Activated naive CD4-positive, alpha-beta T cell (primary cell): ENCODE measurements at regions not wholly inside any gene's neighbourhood (a gene's known extent, or its start where the extent isn't known, plus 50 kb on each side); places are given as distances from the start of the nearest gene placed in this dataset.
"Not testable (repeated sequence)": the region's sequence is repeated elsewhere in the genome, so short reads cannot be mapped to it uniquely, and the experiment has no call there.

ENCODE experiments used
- DNase-seq, 4 experiments: peaks; one replicate each; lab custom pipeline; 2025; lab: John Stamatoyannopoulos, UW

DNA sequence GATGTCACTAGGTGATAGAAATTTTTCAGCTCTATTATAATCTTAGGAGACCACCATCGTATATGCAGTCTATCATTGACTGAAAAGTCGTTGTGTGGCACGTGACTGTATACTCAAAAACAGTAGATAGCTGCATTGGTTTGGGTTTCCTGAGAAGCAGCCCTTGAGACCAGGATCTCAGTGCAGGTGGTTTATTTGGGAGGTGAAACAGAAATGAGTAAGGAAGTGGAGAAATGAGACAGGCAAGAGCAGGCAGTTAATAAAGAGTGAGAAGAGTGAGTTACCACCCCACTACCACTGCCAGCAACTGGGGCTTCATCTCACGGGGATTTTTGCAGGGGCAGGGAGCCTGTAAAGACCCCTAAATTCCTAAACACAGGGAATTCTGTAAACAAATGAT is 221.0 kb downstream of the SHQ1 start:
- no peak for DNase-seq

DNA sequence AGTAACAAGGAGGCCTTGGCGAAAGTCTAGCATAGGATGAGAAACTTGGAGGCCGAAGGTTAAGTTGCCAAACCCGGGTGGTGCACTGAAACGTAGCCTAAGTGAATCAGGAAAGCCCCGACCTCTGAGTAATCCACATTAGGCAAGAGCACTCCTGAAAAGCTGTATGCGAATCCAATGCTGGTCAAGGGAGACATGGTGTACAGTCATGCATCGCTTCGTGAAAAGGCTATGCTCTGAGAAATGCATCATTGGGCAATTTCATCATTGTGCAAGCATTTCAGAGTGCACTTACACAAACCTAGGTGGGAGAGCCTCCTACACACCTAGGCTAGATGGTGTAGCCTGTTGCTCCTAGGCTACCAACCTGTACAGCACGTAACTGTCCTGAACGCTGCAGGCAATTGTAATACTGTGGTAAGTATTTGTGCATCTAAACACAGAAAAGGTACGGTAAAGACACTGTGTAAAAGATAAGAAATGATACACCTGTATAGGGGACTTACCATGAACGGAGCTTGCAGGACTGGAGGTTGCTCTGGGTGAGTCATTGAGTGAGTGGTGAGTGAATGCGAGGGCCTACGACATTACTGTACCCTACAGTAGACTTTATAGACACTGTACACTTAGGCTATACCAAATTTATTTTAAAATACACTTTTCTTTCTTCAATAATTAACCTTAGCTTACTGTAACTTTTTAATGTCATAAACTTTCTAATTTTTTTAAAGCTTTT is 222.5 kb downstream of the SHQ1 start:
- no peak for DNase-seq

DNA sequence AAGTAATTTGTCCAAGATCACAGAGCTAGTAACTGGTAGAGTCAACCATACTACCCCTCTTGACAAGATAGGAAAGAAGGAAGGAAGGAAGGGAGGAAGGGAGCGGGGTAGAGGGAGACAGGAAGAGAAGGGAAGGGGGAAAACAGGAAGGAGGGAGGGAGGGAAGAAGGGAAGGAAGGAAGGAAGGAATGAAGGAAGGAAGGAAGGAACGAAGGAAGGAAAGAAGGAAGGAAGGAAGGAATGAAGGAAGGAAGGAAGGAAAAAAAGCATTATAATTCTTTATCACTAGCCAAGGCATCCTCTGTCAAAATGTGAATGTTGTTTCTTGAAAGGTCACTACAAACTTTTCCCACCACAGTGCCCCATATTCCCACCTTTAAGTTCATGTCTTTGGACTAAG is 223.6 kb downstream of the SHQ1 start:
- DNase-seq, result no peak

DNA sequence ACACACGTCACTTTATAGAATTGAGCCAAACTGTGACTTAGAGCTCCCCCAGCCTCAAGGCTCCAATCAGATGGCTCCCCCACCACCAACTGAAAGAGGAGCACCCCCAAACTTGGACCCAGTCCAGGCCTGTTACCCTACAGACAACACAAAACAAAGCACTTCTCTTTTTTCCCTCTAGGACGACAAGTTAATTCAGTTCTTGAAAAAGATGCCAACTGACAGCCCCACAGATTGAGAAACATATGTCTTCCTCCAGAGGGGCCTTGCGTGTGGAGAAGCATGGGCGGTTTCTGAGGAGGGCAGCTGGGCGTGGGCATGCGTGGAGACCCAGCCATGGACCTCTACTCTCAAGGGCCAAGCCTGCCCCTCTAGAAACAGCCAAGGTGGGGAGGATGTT is 229.5 kb downstream of the SHQ1 start:
- no peak for DNase-seq

DNA sequence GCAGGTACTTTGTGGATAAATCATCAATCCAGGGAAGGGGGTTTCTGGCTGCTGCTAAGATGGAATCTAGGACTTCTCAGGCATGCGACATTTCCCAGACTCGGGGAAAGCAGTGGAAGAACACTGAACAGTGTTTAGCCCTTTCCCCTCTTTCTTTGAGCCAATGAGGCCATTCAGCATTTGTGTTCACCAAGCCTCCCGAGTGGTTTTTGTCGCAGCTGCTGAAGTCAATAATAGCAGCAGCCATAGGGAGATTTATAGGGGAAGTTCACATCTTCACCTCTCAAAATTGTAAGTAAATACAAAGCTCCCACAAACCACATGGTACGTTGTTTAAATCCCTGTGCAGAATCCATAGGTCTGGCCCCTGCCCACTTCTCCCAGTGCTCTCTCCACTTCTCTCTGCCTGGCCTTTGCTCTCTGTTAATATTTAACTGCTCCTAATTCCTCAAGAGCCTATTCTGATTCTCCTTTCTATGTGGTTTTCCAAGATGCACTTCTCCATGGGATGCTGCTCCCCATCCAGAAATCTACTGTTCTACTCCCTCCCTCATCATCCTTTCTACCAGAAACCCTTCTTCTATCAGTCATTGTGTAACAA is 230.7 kb downstream of the SHQ1 start:
- no peak for DNase-seq

DNA sequence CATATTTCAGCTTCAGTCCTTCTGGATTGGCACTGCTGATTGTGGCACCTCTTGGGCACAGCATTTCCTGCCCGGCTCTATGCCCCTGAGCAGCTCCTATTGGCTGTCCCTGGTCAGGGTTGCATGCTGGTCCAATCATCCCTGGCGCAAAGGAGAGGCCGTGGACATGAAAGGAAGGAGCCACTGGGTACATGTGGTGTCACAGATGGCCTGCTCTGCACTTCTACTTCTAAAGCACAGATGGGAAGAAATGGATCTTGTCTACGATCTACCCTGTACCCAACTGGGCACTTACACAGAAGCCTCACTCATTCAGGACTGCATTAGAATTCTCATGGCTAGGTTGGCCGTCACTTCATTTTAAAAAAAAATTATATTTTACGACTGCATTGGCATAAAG is 232.5 kb downstream of the SHQ1 start:
- DNase-seq, result no peak

DNA sequence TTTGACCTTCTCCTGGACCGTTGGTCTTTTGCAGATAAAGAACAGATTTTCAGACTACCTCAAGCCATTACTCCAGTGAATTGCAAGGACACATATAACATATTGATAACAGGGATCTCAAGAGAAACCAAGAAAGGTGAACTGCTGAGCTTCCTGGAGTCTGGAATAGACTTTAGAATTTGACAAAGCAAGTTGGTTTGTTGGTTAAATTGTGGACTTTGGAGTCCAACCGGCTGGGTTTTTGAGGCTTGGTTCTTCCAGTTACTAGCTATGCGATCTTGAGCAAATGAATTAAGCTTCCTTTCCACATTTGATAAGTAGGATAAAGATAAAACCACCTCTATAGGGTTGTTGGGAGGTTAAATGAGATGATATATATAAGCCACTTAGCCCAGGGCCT is 233.1 kb downstream of the SHQ1 start:
- no peak for DNase-seq

DNA sequence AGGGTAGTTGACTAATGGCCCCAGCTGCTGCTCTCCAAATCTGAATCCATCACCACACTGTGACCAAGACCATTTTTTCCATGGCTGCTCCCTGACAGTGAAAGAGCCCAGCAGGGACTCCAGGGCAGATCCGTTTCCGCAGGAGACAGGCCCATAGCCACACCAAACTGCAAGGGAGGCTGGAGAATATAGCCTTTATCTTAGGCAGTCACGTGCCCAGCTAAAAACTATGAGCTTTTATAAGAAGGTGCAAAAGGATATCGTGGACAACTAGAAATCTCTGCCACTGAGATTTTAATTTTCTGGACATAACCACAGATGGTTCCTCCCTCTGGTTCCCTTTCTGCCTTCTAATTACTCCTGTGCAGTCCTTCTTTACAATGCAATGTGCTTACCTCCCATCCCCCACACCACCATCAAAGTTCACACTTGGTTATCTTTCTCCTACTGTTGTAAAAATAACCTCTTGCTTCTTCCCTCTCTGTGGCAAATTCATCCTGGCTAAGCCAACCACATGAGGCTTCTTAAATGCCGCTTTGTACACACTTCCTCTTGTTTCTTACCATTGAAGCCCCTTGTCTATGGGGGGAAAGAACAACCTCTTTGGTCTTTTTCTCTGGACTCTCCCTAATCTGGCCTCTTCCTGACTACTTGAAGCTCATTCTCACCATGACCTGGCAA is 233.7 kb downstream of the SHQ1 start:
- DNase-seq, result no peak

DNA sequence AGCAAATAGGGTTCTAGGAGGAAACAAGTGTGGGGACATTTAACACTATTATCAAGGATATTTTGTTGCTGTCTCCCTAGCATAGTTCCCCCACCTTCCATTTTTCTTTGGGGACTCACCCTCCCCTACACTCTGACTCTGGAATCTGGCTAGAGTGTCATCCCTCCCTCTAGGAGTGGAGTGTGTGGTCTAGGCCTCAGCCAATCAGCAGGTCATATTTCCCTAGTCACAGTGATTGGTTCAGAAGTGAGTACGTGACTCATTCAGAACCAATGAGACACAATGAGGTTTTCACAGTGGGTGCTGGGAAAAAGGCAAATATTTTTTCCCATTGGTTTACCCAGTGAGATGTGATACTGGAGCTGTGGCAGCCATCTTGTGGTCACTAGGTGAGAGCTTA is 234.4 kb downstream of the SHQ1 start:
- no peak for DNase-seq

DNA sequence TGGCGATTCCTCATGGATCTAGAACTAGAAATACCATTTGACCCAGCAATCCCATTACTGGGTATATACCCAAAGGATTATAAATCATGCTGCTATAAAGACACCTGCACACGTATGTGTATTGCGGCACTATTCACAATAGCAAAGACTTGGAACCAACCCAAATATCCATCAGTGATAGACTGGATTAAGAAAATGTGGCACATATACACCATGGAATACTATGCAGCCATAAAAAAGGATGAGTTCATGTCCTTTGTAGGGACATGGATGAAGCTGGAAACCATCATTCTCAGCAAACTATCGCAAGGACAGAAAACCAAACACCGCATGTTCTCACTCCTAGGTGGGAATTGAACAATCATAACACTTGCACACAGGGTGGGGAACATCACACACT is 239.1 kb downstream of the SHQ1 start:
- DNase-seq, result not testable (repeated sequence)

DNA sequence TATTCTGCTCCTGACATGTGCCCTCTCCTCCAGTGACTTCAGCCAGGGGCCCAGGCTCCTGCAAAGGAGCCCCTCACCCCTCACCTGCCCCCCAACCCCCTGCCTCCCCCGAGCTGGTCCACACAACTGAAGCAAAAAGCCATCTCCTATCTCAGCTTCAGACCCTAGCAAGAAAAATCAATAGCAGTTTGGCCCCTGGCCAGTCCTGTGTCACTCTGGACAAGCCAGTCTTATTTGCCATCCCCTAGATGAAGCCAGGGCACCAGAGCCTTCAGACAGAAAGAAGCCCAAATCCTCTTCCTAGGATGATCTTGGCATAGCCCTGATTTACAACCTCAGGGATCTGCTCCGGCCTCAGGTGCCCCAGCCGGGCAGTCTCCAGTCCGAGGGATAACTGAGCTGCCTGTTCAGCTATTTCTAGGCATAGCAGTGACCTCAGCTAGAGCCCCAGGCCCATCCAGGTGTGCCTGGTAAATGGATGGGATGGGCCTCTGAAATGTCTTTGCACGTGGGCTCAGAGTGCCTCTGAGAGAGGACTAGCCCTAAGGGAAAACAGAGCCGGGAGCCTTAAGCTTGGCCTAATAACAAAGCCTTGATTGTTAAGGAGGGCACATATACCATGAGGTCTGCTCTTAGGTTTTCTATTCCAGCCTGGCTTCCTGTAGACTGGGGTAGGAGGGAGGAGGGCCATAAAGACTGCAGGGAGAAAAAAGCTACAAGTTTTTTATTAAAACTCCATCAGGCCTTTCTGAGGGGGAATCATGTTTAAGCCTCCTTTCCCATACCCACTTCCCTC is 242.0 kb downstream of the SHQ1 start:
- DNase-seq, result no peak

DNA sequence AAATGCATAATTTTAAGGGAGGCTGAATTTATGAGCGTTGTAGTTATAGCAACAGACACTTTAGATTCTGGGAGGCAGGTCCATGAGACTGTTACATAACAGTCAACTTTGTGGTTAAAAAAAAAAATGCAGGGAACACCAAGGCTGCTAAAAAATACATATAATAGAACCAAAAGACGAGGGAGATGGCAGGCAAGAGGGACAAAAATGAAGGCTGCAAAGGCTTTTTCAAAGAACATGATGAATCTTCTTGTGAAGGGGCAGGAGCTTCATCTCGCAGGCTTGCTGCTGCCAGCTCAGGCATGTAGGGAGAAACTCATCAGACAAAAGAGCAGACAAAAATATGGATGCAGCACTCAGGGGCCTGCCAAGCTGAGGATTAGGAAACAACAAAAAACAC is 243.9 kb downstream of the SHQ1 start:
- DNase-seq, result no peak

DNA sequence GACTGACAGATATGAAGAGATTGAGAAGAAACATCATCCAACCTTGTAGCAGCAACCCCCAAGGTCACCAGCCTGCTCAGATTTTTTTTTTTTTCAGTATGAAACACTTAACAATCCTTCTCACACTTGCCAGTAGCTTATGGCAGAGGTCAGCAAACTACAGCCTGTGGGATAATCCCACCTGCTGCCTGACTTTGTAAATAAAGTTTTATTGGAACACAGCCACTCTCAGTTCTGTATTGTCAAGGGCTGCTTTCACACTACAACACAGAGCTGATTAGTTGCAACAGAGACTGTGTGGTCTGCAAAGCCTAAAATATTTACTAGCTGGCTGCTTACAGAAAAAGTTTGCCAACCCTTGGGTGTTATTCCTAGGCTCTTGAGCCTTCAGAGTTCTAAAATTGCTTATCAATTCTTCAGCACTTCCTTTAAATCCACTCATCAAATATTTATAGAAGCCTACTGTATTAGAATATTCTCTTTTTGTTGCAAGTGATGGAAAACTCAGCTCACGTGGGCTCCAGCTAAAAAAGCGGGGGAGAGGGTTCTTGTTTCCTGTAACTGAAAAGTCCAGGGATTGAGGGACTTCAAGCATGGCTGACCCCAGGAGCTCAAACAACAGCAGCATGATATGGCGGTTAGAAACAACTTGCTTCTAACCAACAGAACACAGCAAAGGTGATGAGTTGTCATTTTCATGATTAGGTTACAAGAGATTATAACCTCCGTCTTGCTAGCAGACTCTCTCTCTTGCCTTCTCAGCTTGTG is 246.1 kb downstream of the SHQ1 start:
- no peak for DNase-seq

DNA sequence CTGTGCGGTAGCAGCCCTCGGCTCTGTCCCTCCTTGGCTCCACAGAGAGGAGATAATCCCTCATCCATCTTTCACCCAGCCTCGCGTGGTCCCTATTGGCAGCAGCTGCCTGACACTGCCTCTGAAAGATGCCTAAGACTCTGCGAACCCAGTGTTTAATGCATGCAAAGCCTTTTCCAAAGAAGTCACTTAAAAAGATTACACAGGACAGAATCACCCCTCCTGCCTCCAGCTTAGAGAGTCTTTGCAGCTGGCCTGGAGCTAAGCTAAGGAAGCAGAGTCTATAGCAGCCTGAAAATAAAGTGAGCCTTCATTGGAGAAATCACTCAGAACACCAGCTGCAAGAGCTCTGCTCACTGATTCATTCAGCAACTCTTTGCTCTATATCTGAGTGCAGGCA is 247.2 kb downstream of the SHQ1 start:
- no peak for DNase-seq

DNA sequence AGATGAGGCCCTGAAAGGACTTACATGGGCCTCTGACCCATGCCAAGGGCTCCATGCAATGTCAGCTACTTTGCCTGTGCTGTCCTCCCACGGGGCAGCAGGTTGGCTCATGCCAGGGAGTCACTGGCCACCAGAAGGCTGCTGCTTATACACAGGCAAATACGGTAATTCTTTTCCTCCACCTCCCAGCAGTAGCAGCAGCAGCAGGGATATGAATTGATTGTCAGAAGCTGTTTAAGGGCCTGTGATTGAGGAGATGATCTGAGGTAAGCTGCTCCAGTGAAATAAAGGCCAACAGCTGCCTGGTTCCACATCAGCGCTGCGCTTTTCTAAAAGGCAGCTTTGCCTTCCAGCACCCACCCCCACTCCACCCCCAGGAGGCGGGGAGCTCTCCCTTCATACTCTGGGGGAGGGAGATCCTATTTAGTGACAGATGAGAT is 250.5 kb downstream of the SHQ1 start:
- no peak for DNase-seq

DNA sequence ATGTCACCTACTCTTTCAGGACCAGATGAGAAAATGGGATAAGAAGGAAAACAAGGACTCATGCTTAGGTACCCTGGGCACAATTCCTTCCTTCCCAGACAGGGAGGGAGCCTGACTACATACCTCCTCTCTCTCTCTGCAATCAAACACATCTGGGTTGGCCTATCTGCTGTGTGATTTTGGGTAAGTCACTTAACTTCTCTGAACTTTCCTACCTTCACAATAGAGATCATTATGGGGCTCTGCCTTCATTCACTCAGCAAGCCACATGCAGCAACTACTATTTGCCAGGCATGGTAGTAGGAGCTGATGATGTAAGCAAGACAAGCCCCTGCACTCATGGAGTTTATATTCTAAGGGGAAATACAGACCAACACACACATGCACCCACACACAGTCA is 251.2 kb downstream of the SHQ1 start:
- no peak for DNase-seq

DNA sequence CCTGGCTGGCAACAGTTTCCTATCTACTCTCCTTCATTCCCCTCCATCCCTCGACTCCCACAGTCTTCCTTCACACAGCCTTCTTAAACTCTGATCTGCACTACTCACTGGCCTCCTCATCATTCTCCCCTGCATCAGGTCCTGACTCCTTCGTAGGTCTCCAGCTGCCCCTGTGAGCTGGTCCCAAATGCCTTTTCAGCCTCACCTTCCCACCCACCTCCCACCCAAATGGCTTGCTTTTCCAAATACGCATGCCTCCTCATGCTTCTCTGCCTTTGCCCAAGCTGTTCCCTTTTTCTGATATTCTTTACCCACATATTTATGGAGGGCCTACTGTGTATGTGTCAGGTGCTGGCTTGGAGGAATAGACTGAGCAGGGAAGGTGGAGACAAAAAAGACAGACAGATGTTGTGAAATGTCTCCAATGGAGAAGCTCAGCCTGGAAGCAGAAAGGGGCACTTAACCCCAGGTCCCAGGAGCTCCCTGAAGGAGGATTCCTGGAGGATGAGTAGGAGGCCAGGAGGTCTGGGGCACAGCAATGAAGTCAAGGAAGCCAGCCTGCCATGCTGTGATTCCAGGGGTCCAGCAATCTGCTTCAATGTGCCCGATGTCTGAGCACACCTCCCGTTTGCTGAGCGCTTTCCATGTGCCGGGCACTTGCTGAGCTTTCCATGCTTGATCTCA is 252.2 kb downstream of the SHQ1 start:
- no peak for DNase-seq

DNA sequence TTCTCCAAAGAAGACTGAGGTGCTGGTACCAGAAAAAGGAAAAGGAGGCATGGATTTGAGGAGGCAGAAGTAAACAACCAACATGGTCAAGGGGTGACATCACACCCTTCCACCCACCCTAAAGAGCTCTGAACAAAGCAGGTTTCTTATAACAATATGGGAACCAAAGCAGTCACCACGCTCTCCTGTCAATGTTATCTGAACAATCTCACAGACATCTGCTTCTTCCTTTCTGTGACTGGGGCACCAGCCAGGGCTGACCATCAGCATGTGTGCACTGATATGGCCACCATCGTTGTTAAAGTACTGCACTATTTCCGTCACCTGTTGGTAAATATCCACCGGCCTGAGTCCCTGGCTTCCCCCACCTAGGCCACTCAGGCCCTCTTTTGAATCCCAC is 252.9 kb downstream of the SHQ1 start:
- DNase-seq, result no peak

DNA sequence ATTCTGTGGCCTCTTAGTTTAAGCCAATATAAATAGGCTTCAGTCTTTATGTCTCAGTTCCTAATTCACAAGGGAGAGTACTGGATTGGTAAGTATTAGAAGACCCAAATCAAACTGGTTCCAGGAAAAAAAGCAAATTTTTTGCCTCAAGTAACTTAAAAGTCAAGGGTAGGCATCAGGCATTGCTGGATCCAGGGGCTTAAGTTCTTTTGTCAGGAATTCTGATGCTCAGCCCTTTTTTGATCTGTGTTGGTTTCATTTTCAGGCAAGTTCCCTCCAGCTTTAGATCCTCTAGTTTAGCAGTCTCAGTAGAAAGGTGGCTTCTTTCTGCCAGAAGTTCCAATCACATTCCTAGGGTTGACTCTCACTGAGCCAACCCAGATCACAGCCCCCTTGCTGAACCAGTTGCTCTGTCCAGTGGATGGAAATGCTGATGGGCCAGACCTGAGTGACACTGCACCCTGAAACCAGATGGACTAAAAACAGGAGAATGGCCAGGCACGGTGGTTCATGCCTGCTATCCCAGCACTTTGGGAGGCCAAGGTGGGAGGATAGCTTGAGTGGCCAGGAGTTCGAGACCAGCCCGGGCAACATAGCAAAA is 253.5 kb downstream of the SHQ1 start:
- DNase-seq, result no peak

DNA sequence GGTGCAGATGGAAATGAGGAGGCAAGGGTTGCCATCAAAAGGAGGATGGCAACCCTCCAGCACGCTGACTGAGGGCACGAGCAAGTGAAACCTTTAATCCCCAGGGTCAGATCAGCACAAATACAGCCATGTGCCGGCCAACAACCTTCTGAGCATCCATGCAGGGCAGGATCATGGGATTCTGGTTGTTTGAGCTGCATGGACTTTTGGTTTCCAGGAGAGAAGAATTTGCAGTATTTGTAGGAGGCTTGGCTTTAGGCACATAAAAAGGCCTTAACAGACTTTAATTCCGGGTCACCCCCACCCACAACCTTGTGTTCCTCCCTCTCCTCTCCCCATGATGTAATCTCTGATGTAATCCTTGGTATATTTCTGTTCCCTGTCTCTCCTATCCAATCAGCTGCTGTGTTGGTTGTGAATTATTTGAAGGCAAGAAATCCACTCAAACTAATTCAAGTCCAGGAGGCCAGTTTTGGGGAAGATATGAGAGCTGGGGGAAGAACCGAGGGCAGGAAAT is 254.3 kb downstream of the SHQ1 start:
- DNase-seq, result no peak
